H9 (cell line): ENCODE measurements at regions not wholly inside any gene's neighbourhood (a gene's known extent, or its start where the extent isn't known, plus 50 kb on each side); places are given as distances from the start of the nearest gene placed in this dataset.

ENCODE experiments used
- DNase-seq: peaks from one replicate; pipeline ENCODE4 v3.0.0-alpha.2; 2017
- H2AFZ ChIP-seq: one replicate; pipeline ENCODE4 v1.6.1; 2013; ENCODE audit warnings: mild to moderate bottlenecking, low read length, control low read depth, moderate library complexity
- H2AK5ac ChIP-seq: 2 replicates; pipeline ENCODE4 v1.6.1; 2013; ENCODE audit warnings: low read length, control low read depth, mixed read lengths; ENCODE audit not compliant: insufficient read length
- H2BK120ac ChIP-seq: one replicate; pipeline ENCODE4 v1.6.1; 2013; ENCODE audit warnings: low read depth, mild to moderate bottlenecking, low read length, control low read depth, inconsistent platforms; ENCODE audit not compliant: poor library complexity, severe bottlenecking
- H2BK12ac ChIP-seq: 2 replicates; pipeline ENCODE4 v1.6.1; 2013; ENCODE audit warnings: low read length, control low read depth, mixed read lengths, low read depth; ENCODE audit not compliant: insufficient read length
- H2BK15ac ChIP-seq: 2 replicates; pipeline ENCODE4 v1.6.1; 2013; ENCODE audit warnings: low read depth, low read length, control low read depth
- H2BK20ac ChIP-seq: one replicate; pipeline ENCODE4 v1.6.1; 2013; ENCODE audit warnings: low read depth, mild to moderate bottlenecking, low read length, control low read depth, inconsistent platforms; ENCODE audit not compliant: poor library complexity, severe bottlenecking
- H2BK5ac ChIP-seq: 2 replicates; pipeline ENCODE4 v1.6.1; 2013; ENCODE audit warnings: low read length, control low read depth, mixed read lengths; ENCODE audit not compliant: insufficient read length
- H3K14ac ChIP-seq: 2 replicates; pipeline ENCODE4 v1.6.1; 2013; ENCODE audit warnings: low read length, control low read depth; ENCODE audit not compliant: insufficient read depth
- H3K18ac ChIP-seq: 2 replicates; pipeline ENCODE4 v1.6.1; 2013; ENCODE audit warnings: low read depth, mild to moderate bottlenecking, mixed read lengths, low read length, control low read depth; ENCODE audit not compliant: insufficient read length
- H3K23ac ChIP-seq: 2 replicates; pipeline ENCODE4 v1.6.1; 2013; ENCODE audit warnings: low read length, control low read depth, mixed read lengths, low read depth; ENCODE audit not compliant: insufficient read length
- H3K23me2 ChIP-seq: 2 replicates; pipeline ENCODE4 v1.6.1; 2013; ENCODE audit warnings: low read depth, mild to moderate bottlenecking, mixed read lengths, low read length, control low read depth; ENCODE audit not compliant: insufficient read length, poor library complexity, severe bottlenecking
- H3K27ac ChIP-seq: 2 replicates; pipeline ENCODE4 v1.5.1; 2013; ENCODE audit warnings: low read length, control low read depth, mixed read lengths, low read depth; ENCODE audit not compliant: insufficient read length
- H3K27me3 ChIP-seq: 2 replicates; pipeline ENCODE4 v1.6.1; 2013; ENCODE audit warnings: low read length, control low read depth, inconsistent platforms; ENCODE audit not compliant: insufficient read depth
- H3K4ac ChIP-seq: 2 replicates; pipeline ENCODE4 v1.6.1; 2013; ENCODE audit warnings: low read depth, mild to moderate bottlenecking, control low read depth, inconsistent platforms, low read length, moderate library complexity
- H3K4me1 ChIP-seq: 2 replicates; pipeline ENCODE4 v1.6.1; 2013; ENCODE audit warnings: low read length, control low read depth, inconsistent platforms; ENCODE audit not compliant: insufficient read depth
- H3K4me2 ChIP-seq: 2 replicates; pipeline ENCODE4 v1.6.1; 2013; ENCODE audit warnings: low read length, control low read depth, mixed read lengths; ENCODE audit not compliant: insufficient read length, insufficient read depth
- H3K56ac ChIP-seq: 2 replicates; pipeline ENCODE4 v1.6.1; 2013; ENCODE audit warnings: low read depth, mild to moderate bottlenecking, mixed read lengths, low read length, control low read depth; ENCODE audit not compliant: insufficient read length
- H3K79me1 ChIP-seq: 2 replicates; pipeline ENCODE4 v1.6.1; 2013; ENCODE audit warnings: low read depth, mild to moderate bottlenecking, moderate library complexity, low read length, control low read depth, inconsistent platforms; ENCODE audit not compliant: insufficient read depth, poor library complexity, severe bottlenecking
- H3K79me2 ChIP-seq: 2 replicates; pipeline ENCODE4 v1.6.1; 2013; ENCODE audit warnings: low read length, control low read depth, inconsistent platforms; ENCODE audit not compliant: insufficient read depth
- H3K9ac ChIP-seq: 2 replicates; pipeline ENCODE4 v1.6.1; 2013; ENCODE audit warnings: low read length, control low read depth, mixed read lengths; ENCODE audit not compliant: insufficient read length; ENCODE audit errors: extremely low read depth
- H3K9me3 ChIP-seq: one replicate; pipeline ENCODE4 v1.6.1; 2013; ENCODE audit warnings: low read depth, low read length, inconsistent platforms; ENCODE audit not compliant: control insufficient read depth
- H3T11ph ChIP-seq: one replicate; pipeline ENCODE4 v1.6.1; 2013; ENCODE audit warnings: mild to moderate bottlenecking, low read length, control low read depth, inconsistent platforms
- H4K20me1 ChIP-seq: one replicate; pipeline ENCODE4 v1.6.1; 2013; ENCODE audit not compliant: control insufficient read depth, insufficient read length, insufficient read depth
- H4K5ac ChIP-seq: 2 replicates; pipeline ENCODE4 v1.6.1; 2013; ENCODE audit warnings: low read depth, mild to moderate bottlenecking, mixed read lengths, low read length, control low read depth; ENCODE audit not compliant: insufficient read length
- H4K8ac ChIP-seq: replicated peaks from 2 replicates; pipeline ENCODE4 v1.6.1; 2013; ENCODE audit warnings: low read length, control low read depth, mixed read lengths, low read depth; ENCODE audit not compliant: insufficient read length
- H4K91ac ChIP-seq: 2 replicates; pipeline ENCODE4 v1.6.1; 2013; ENCODE audit warnings: low read depth, mild to moderate bottlenecking, moderate library complexity, mixed read lengths, low read length, control low read depth; ENCODE audit not compliant: insufficient read length
- H3K27ac Mint-ChIP-seq, 3 experiments: 2 replicates in 2 of 3; 3 replicates in 1 of 3; pipeline ENCODE4 v1.8.0; 2020 to 2021; ENCODE audit warnings: mixed read lengths in 3 of 3, mild to moderate bottlenecking in 1 of 3, moderate library complexity in 1 of 3
- H3K27me3 Mint-ChIP-seq: 2 replicates; pipeline ENCODE4 v1.8.0; 2021; ENCODE audit warnings: low read depth, mild to moderate bottlenecking, moderate library complexity, mixed read lengths
- H3K36me3 Mint-ChIP-seq, 3 experiments: 2 replicates in 2 of 3; 3 replicates in 1 of 3; pipeline ENCODE4 v1.8.0; 2020 to 2021; ENCODE audit warnings: low read depth in 3 of 3, mixed read lengths in 3 of 3; ENCODE audit not compliant: insufficient read depth in 1 of 3
- H3K4me1 Mint-ChIP-seq, 2 experiments: 2 replicates each; pipeline ENCODE4 v1.8.0; 2020; ENCODE audit warnings: mixed read lengths in 2 of 2
- H3K4me3 Mint-ChIP-seq, 2 experiments: 2 replicates in 1 of 2; 3 replicates in 1 of 2; pipeline ENCODE4 v1.8.0; 2020 to 2021; ENCODE audit warnings: mild to moderate bottlenecking in 2 of 2, mixed read lengths in 2 of 2, moderate library complexity in 1 of 2
- H3K9me3 Mint-ChIP-seq, 2 experiments: 2 replicates in 1 of 2; 3 replicates in 1 of 2; pipeline ENCODE4 v1.8.0; 2020; ENCODE audit warnings: mild to moderate bottlenecking in 2 of 2, mixed read lengths in 2 of 2, moderate library complexity in 1 of 2
- WGBS: extraction: QIAGEN DNeasy Blood & Tissue Kit; methylation state at CpG from one replicate; pipeline ENCODE4 v1.1.7; 2013; ENCODE audit warnings: missing lambda C conversion rate, low lambda C conversion rate, mixed read lengths; ENCODE audit not compliant: insufficient read length; ENCODE audit errors: extremely low coverage; 5-methylcytosine and 5-hydroxymethylcytosine counted together
- TF ChIP-seq, protein P1 (sequence below): fragments of 200-600 bp; sonication (generic); conservative IDR thresholded peaks from 3 replicates; pipeline ENCODE4 v1.8.0; 2021; ENCODE audit warnings: antibody characterized with exemption, mild to moderate bottlenecking

DNA sequence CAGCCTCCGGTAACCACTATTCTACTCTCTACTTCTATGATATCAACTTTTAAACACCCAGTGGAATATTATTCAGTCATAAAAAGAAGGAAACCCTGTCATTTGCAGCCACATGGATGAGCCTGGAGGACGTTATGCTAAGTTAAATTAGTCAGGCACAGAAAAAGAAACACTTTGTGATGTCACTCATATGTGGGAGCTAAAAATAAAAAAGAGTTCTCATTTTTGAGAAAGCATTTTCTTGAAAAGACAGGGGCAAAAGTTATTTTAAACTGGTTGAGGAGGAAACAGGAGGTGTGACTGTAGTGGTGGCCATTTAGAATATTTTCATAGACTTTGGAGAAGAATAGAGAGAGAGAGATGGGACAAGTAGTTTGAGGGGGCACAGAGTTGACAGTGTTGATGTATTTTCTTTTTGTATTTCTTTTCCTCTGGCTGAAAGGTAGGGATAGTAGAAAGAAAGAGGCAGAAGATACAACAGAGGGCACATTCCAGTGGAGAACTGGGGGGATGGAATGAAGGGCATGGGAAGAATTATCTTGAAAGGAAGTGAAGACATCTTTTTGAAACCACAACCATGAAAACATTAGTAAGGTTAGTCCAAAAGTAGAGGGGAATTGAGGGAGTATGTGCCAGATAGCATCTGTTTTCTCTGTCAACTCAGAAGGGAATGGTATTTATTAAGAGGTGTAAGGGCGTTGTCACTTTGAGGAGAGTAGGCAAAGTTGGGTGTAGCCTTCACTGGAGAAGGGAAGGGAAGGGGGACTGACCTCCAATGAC lies 181.3 kb upstream of the GMDS start:
- H3K4me1 Mint-ChIP-seq: peaks cover 0 to 3% of the 10 kb centered on the region in 2 experiments; a peak in 1 of 4 replicates
- Histone ChIP-seq H2BK5ac (no peak overlapping the region), H2AK5ac (no peak overlapping the region), H3K4me2 (no peak overlapping the region), H3K9me3 (no peaks in the 10 kb centered on the region), H3K27ac (no peak overlapping the region), H3K23ac (no peak overlapping the region), H2BK20ac (no peak overlapping the region), H3K4ac (no peak overlapping the region), H3K14ac (no peak overlapping the region), H3K79me2 (no peaks in the 10 kb centered on the region), H3T11ph (no peak overlapping the region), H2BK120ac (no peak overlapping the region), H3K56ac (no peak overlapping the region), H4K5ac (no peak overlapping the region), H3K9ac (no peak overlapping the region), H3K18ac (no peak overlapping the region), H4K20me1 (no peaks in the 10 kb centered on the region), H2BK15ac (no peak overlapping the region), H3K27me3 (no peaks in the 10 kb centered on the region), H3K4me1 (no peaks in the 10 kb centered on the region), H2BK12ac (no peak overlapping the region), H4K8ac (no peak overlapping the region), H3K23me2 (no peaks in the 10 kb centered on the region), H2AFZ (no peak overlapping the region), H3K79me1 (no peaks in the 10 kb centered on the region), H4K91ac (no peak overlapping the region)
- H3K36me3 Mint-ChIP-seq: peaks cover 2 to 14% (median 3%) of the 10 kb centered on the region in 3 experiments; a peak in 4 of 7 replicates
- no peaks in the 10 kb centered on the region for H3K27me3 Mint-ChIP-seq
- TF ChIP-seq, protein P1, sequence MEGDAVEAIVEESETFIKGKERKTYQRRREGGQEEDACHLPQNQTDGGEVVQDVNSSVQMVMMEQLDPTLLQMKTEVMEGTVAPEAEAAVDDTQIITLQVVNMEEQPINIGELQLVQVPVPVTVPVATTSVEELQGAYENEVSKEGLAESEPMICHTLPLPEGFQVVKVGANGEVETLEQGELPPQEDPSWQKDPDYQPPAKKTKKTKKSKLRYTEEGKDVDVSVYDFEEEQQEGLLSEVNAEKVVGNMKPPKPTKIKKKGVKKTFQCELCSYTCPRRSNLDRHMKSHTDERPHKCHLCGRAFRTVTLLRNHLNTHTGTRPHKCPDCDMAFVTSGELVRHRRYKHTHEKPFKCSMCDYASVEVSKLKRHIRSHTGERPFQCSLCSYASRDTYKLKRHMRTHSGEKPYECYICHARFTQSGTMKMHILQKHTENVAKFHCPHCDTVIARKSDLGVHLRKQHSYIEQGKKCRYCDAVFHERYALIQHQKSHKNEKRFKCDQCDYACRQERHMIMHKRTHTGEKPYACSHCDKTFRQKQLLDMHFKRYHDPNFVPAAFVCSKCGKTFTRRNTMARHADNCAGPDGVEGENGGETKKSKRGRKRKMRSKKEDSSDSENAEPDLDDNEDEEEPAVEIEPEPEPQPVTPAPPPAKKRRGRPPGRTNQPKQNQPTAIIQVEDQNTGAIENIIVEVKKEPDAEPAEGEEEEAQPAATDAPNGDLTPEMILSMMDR: no peak
- no CpG with 5 or more reads among the region's 3 CpGs for WGBS
- no peak for DNase-seq
- H3K27ac Mint-ChIP-seq: no peak overlapping the region
- no peak overlapping the region for H3K4me3 Mint-ChIP-seq
- H3K9me3 Mint-ChIP-seq: peaks cover 8 to 12% of the 10 kb centered on the region in 2 experiments; a peak in 3 of 5 replicates
